Hepatocyte (in vitro differentiated cells): ENCODE measurements at regions not wholly inside any gene's neighbourhood (a gene's known extent, or its start where the extent isn't known, plus 50 kb on each side); places are given as distances from the start of the nearest gene placed in this dataset.
"Not testable (repeated sequence)": the region's sequence is repeated elsewhere in the genome, so short reads cannot be mapped to it uniquely, and the experiment has no call there.

Experiments used
- DNase-seq: peaks from one replicate; pipeline ENCODE4 v3.0.0-alpha.2; 2016; ENCODE audit warnings: low spot score
- H2AFZ ChIP-seq: fragments of 200-600 bp; sonication (generic); 2 replicates; pipeline ENCODE4 v1.6.0; 2016; ENCODE audit warnings: antibody characterized with exemption, mild to moderate bottlenecking
- H3K27ac ChIP-seq: fragments of 200-600 bp; sonication (generic); 2 replicates; pipeline ENCODE4 v1.5.1; 2016; ENCODE audit warnings: mild to moderate bottlenecking
- H3K27me3 ChIP-seq: fragments of 200-600 bp; sonication (generic); 2 replicates; pipeline ENCODE4 v1.6.1; 2016
- H3K36me3 ChIP-seq: fragments of 200-600 bp; sonication (generic); replicated peaks from 2 replicates; pipeline ENCODE4 v1.5.1; 2016; ENCODE audit warnings: low read depth; ENCODE audit not compliant: insufficient read depth
- H3K4me1 ChIP-seq: fragments of 200-600 bp; sonication (generic); 2 replicates; pipeline ENCODE4 v1.5.1; 2016; ENCODE audit warnings: mild to moderate bottlenecking, moderate library complexity; ENCODE audit not compliant: insufficient read depth
- H3K4me2 ChIP-seq: fragments of 200-600 bp; sonication (generic); 2 replicates; pipeline ENCODE4 v1.6.0; 2016
- H3K4me3 ChIP-seq: fragments of 200-600 bp; sonication (generic); 2 replicates; pipeline ENCODE4 v1.5.1; 2016; ENCODE audit warnings: mild to moderate bottlenecking
- H3K79me2 ChIP-seq: fragments of 200-600 bp; sonication (generic); 2 replicates; pipeline ENCODE4 v1.6.0; 2017; ENCODE audit warnings: mild to moderate bottlenecking
- H3K9me2 ChIP-seq: fragments of 200-600 bp; sonication (generic); replicated peaks from 2 replicates; pipeline ENCODE4 v1.6.0; 2017; ENCODE audit warnings: mild to moderate bottlenecking; ENCODE audit not compliant: insufficient read depth
- H3K9me3 ChIP-seq: fragments of 200-600 bp; sonication (generic); 2 replicates; pipeline ENCODE4 v1.5.1; 2016; ENCODE audit warnings: low read depth, mild to moderate bottlenecking
- H4K20me1 ChIP-seq: fragments of 200-600 bp; sonication (generic); 2 replicates; pipeline ENCODE4 v1.6.0; 2016; ENCODE audit warnings: mild to moderate bottlenecking; ENCODE audit not compliant: insufficient read depth, poor library complexity, severe bottlenecking
- EZH2 ChIP-seq: fragments of 200-600 bp; sonication (generic); IDR thresholded peaks from 2 replicates; pipeline ENCODE4 v1.6.1; 2016; ENCODE audit warnings: antibody characterized with exemption, mild to moderate bottlenecking, borderline replicate concordance
- EZH2phosphoT487 ChIP-seq: fragments of 200-600 bp; sonication (generic); IDR thresholded peaks from one replicate; pipeline ENCODE4 v1.6.1; 2018; ENCODE audit warnings: antibody characterized with exemption, mild to moderate bottlenecking, low read depth, moderate library complexity; ENCODE audit not compliant: unreplicated experiment, severe bottlenecking
- WGBS: methylation state at CpG from one replicate; pipeline ENCODE4 v1.1.6; 2016; ENCODE audit warnings: low lambda C conversion rate; ENCODE audit errors: missing lambda C conversion rate; 5-methylcytosine and 5-hydroxymethylcytosine counted together
- TF ChIP-seq, protein P1 (sequence below): fragments of 200-600 bp; sonication (generic); IDR thresholded peaks from 2 replicates; pipeline ENCODE4 v1.5.1; 2016; ENCODE audit warnings: antibody characterized with exemption, mild to moderate bottlenecking; ENCODE audit not compliant: poor library complexity

DNA sequence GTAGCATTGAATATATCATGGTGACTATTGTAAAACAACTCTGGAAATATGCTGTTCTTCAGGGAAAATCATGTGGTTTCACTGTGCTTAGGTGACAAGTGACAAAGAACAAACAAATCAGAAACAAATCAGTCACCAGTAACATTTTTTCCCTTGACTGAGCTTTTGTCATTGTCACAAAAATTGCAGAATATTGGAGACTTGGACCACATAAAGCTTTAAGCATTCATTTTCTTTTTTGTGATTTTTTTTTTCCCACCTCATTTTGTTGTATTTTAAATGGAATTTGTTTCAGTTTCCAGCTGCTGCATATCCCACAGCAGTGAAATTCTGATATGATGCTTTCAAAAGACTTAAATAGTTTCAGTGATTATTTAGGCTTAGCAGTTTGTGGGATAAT is 1088.4 kb downstream of the OTOL1 start:
- no peaks in the 10 kb centered on the region for H3K4me1 ChIP-seq
- DNase-seq = no peak
- no peaks in the 10 kb centered on the region for H3K36me3 ChIP-seq
- H3K4me2 ChIP-seq = no peak overlapping the region
- peak overlapping the region; percentile 18 for H2AFZ ChIP-seq
- no peaks in the 10 kb centered on the region for H3K27me3 ChIP-seq
- no peak overlapping the region for H3K4me3 ChIP-seq
- H3K9me3 ChIP-seq = no peaks in the 10 kb centered on the region
- H3K79me2 ChIP-seq = no peaks in the 10 kb centered on the region
- H3K9me2 ChIP-seq = no peaks in the 10 kb centered on the region
- H4K20me1 ChIP-seq = no peaks in the 10 kb centered on the region
- no peak overlapping the region for H3K27ac ChIP-seq
- TF ChIP-seq EZH2 (no peak), EZH2phosphoT487 (no peak)
- TF ChIP-seq, protein P1, sequence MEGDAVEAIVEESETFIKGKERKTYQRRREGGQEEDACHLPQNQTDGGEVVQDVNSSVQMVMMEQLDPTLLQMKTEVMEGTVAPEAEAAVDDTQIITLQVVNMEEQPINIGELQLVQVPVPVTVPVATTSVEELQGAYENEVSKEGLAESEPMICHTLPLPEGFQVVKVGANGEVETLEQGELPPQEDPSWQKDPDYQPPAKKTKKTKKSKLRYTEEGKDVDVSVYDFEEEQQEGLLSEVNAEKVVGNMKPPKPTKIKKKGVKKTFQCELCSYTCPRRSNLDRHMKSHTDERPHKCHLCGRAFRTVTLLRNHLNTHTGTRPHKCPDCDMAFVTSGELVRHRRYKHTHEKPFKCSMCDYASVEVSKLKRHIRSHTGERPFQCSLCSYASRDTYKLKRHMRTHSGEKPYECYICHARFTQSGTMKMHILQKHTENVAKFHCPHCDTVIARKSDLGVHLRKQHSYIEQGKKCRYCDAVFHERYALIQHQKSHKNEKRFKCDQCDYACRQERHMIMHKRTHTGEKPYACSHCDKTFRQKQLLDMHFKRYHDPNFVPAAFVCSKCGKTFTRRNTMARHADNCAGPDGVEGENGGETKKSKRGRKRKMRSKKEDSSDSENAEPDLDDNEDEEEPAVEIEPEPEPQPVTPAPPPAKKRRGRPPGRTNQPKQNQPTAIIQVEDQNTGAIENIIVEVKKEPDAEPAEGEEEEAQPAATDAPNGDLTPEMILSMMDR = no peak

DNA sequence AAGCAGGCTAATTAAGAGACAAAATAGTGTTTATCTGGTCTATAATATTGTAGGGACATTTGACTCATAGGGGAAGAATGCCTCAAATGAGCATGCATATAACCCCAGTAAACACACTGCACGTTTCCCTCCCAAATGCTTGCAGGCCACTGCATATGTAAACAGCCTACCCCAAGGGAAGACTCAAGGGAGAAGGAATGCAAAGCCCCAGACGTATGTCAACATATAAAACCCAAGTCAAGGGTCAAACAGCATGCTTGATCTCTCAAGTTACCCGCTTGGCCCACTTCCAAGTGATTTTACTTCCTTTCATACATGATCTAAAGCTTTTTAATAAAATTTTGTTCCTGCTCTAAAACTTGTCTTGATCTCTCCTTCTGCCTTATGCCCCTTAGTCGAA is 1090.0 kb downstream of the OTOL1 start:
- no peaks in the 10 kb centered on the region for H3K9me2 ChIP-seq
- H3K27me3 ChIP-seq = no peaks in the 10 kb centered on the region
- H3K4me1 ChIP-seq = no peaks in the 10 kb centered on the region
- no peaks in the 10 kb centered on the region for H3K36me3 ChIP-seq
- no peak overlapping the region for H3K4me2 ChIP-seq
- H3K27ac ChIP-seq = no peak overlapping the region
- TF ChIP-seq EZH2phosphoT487 = no peak
- TF ChIP-seq EZH2 = no peak
- TF ChIP-seq, protein P1 = no peak
- no peaks in the 10 kb centered on the region for H4K20me1 ChIP-seq
- H3K4me3 ChIP-seq = no peak overlapping the region
- WGBS = 56% methylated on average over 4 of the region's 4 CpGs
- H3K79me2 ChIP-seq = no peaks in the 10 kb centered on the region
- no peak overlapping the region for H2AFZ ChIP-seq
- H3K9me3 ChIP-seq = no peaks in the 10 kb centered on the region
- peak; percentile 15 for DNase-seq

DNA sequence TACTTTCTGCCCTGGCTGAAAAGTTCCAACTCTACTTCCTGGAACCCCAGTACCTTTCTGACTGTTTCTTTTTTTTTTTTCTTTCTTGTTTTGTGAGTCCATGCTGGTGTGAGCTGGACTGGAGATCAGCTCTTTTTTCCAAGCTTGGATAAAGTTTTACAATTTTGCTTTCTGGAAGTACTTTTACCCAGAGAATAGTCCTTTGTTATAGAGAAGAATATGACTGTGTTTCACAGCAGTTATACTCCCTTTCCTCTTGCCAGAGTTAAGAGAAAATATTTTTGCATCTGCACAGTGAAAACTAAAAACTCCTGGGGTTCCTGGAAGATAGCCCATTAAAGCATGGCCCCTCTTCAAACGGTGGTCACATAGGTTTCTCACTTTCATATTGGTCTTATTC is 1100.6 kb downstream of the OTOL1 start:
- no peak for DNase-seq
- peak overlapping the region; percentile 28 for H3K27ac ChIP-seq
- TF ChIP-seq EZH2phosphoT487 (no peak), EZH2 (no peak)
- TF ChIP-seq, protein P1 = no peak
- no peak overlapping the region for H2AFZ ChIP-seq
- H3K9me3 ChIP-seq = no peaks in the 10 kb centered on the region
- no peaks in the 10 kb centered on the region for H3K4me1 ChIP-seq
- H3K36me3 ChIP-seq = no peaks in the 10 kb centered on the region
- H3K27me3 ChIP-seq = no peaks in the 10 kb centered on the region
- no peak overlapping the region for H3K4me3 ChIP-seq
- H3K4me2 ChIP-seq = no peak overlapping the region
- WGBS = 64% methylated on average over 1 of the region's 1 CpG
- no peaks in the 10 kb centered on the region for H3K79me2 ChIP-seq
- H3K9me2 ChIP-seq = no peaks in the 10 kb centered on the region
- H4K20me1 ChIP-seq = no peaks in the 10 kb centered on the region

DNA sequence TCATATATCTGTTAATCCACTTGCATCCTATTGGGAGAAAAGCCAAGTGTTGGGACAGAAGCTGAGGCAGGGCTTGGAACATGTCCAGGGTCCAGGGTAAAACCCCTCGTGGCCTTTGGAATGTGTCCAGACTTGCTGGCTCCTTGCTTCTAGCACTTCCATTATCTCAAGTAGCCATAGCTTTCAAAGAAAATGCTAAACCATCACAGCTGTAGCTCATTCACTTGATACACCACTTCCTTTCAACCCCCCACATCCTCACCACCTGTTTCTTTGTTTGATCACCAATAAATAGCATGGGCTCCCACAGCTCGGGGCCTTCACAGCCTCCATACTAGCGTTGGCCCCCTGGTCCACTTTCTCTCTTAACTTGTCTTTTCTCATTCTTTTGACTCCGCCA is 1101.9 kb downstream of the OTOL1 start:
- not testable (repeated sequence) for H3K4me1 ChIP-seq, H2AFZ ChIP-seq, H3K9me3 ChIP-seq, H3K27me3 ChIP-seq, H4K20me1 ChIP-seq, H3K79me2 ChIP-seq, H3K27ac ChIP-seq, H3K4me2 ChIP-seq, H3K9me2 ChIP-seq, H3K36me3 ChIP-seq, DNase-seq, H3K4me3 ChIP-seq
- 57% methylated on average over 4 of the region's 4 CpGs for WGBS

DNA sequence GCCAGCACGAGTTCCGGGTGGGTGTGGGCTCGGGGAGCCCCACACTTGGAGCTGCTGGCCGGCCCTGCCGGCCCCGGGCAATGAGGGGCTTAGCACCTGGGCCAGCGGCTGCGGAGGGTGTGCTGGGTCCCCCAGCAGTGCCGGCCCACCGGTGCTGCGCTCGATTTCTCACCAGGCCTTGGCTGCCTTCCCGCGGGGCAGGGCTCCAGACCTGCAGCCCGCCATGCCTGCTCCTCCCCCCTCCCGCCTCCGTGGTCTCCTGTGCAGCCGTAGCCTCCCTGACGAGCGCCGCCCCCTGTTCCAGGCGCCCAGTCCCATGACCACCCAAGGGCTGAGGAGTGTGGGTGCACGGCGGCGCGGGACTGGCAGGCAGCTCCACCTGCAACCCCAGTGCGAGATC is 1103.1 kb downstream of the OTOL1 start:
- H3K4me3 ChIP-seq, H2AFZ ChIP-seq, H3K36me3 ChIP-seq, H3K79me2 ChIP-seq, H3K27ac ChIP-seq, H3K9me3 ChIP-seq, H3K4me2 ChIP-seq, H4K20me1 ChIP-seq, H3K27me3 ChIP-seq, H3K4me1 ChIP-seq, H3K9me2 ChIP-seq, DNase-seq: not testable (repeated sequence)
- 100% methylated on average over 13 of the region's 27 CpGs for WGBS
